ENCODE measurements at regions not wholly inside any gene's neighbourhood (a gene's known extent, or its start where the extent isn't known, plus 50 kb on each side); places are given as distances from the start of the nearest gene placed in this dataset.

- TF ChIP-seq CTCF (optimal IDR thresholded peaks at IDR 0.05 in 1 of 3, IDR thresholded peaks at IDR 0.05 in 1 of 3, conservative IDR thresholded peaks at IDR 0.05 in 1 of 3; ENCODE audit: extremely low read depth in 1 of 3, insufficient read depth in 2 of 3, low read length in 3 of 3) = no peak
- no peak for TF ChIP-seq EZH2 (IDR thresholded peaks at IDR 0.05; ENCODE audit: low read length)
- H3K36me3 ChIP-seq (ENCODE audit: control insufficient read depth in 2 of 2, extremely low read depth in 1 of 2, insufficient read depth in 2 of 2, low read length in 2 of 2) = no peaks in the 10 kb centered on the region
- no peaks in the 10 kb centered on the region for H4K20me1 ChIP-seq (ENCODE audit: control insufficient read depth, extremely low read depth, insufficient read depth, low read length)
- H3K79me2 ChIP-seq (ENCODE audit: control insufficient read depth, insufficient read depth, low read length) = no peaks in the 10 kb centered on the region
- no peak overlapping the region for H3K9ac ChIP-seq (ENCODE audit: control insufficient read depth, extremely low read depth, insufficient read depth, low read length)
- no peak for DNase-seq (ENCODE audit: low read depth, low spot score)
- H3K27ac ChIP-seq (ENCODE audit: control insufficient read depth, insufficient read depth, low read length) = no peak overlapping the region
- no peak overlapping the region for H3K4me2 ChIP-seq (ENCODE audit: control insufficient read depth, extremely low read depth, insufficient read depth, low read depth, low read length)
- no peaks in the 10 kb centered on the region for H3K9me3 ChIP-seq (ENCODE audit: control insufficient read depth, low read depth, low read length)
- no peak overlapping the region for H3K4me3 ChIP-seq (ENCODE audit: control insufficient read depth in 2 of 3, extremely low read depth in 1 of 3, insufficient read depth in 2 of 3, low read depth in 1 of 3, low read length in 3 of 3)
- FAIRE-seq = no peak
- dilution Hi-C loops (cut with MboI; ENCODE audit: extremely low pct_ligation_motif_present, low sequenced_read_pairs) = no loop called here
- H3K4me1 ChIP-seq (ENCODE audit: control insufficient read depth, extremely low read depth, insufficient read depth, low read length) = no peaks in the 10 kb centered on the region
- no peaks in the 10 kb centered on the region for H3K27me3 ChIP-seq (ENCODE audit: control insufficient read depth, extremely low read depth, insufficient read depth, low read length)
- no peak overlapping the region for H2AFZ ChIP-seq (ENCODE audit: control insufficient read depth, low read length)
- H3K9me1 ChIP-seq (ENCODE audit: control insufficient read depth, extremely low read depth, insufficient read depth, low read length) = no peaks in the 10 kb centered on the region
Observed at GRCh38 chr10:21159669-21160068, 262.6 kb upstream of the NEBL start.

- dilution Hi-C loops (cut with MboI; ENCODE audit: extremely low pct_ligation_motif_present, low sequenced_read_pairs) = no loop called here
- Histone ChIP-seq H3K4me2 (ENCODE audit: control insufficient read depth, extremely low read depth, insufficient read depth, low read depth, low read length) (no peak overlapping the region), H3K79me2 (ENCODE audit: control insufficient read depth, insufficient read depth, low read length) (no peaks in the 10 kb centered on the region), H3K9ac (ENCODE audit: control insufficient read depth, extremely low read depth, insufficient read depth, low read length) (no peak overlapping the region), H3K9me3 (ENCODE audit: control insufficient read depth, low read depth, low read length) (no peaks in the 10 kb centered on the region), H3K27ac (ENCODE audit: control insufficient read depth, insufficient read depth, low read length) (no peak overlapping the region), H3K9me1 (ENCODE audit: control insufficient read depth, extremely low read depth, insufficient read depth, low read length) (no peaks in the 10 kb centered on the region), H3K4me3 (ENCODE audit: control insufficient read depth in 2 of 3, extremely low read depth in 1 of 3, insufficient read depth in 2 of 3, low read depth in 1 of 3, low read length in 3 of 3) (no peak overlapping the region), H2AFZ (ENCODE audit: control insufficient read depth, low read length) (no peak overlapping the region), H3K27me3 (ENCODE audit: control insufficient read depth, extremely low read depth, insufficient read depth, low read length) (no peaks in the 10 kb centered on the region), H4K20me1 (ENCODE audit: control insufficient read depth, extremely low read depth, insufficient read depth, low read length) (no peaks in the 10 kb centered on the region), H3K4me1 (ENCODE audit: control insufficient read depth, extremely low read depth, insufficient read depth, low read length) (no peaks in the 10 kb centered on the region), H3K36me3 (ENCODE audit: control insufficient read depth in 2 of 2, extremely low read depth in 1 of 2, insufficient read depth in 2 of 2, low read length in 2 of 2) (no peaks in the 10 kb centered on the region)
- TF ChIP-seq EZH2 (IDR thresholded peaks at IDR 0.05; ENCODE audit: low read length) = no peak
- TF ChIP-seq CTCF (optimal IDR thresholded peaks at IDR 0.05 in 1 of 3, IDR thresholded peaks at IDR 0.05 in 1 of 3, conservative IDR thresholded peaks at IDR 0.05 in 1 of 3; ENCODE audit: extremely low read depth in 1 of 3, insufficient read depth in 2 of 3, low read length in 3 of 3) = no peak
- DNase-seq (ENCODE audit: low read depth, low spot score) (no peak), FAIRE-seq (no peak)
Observed at GRCh38 chr10:21158301-21158700, 261.2 kb upstream of the NEBL start.

Data from keratinocyte (primary cell).